HL-60 (cell line): ENCODE measurements at regions not wholly inside any gene's neighbourhood (a gene's known extent, or its start where the extent isn't known, plus 50 kb on each side); places are given as distances from the start of the nearest gene placed in this dataset.

ENCODE experiments used
- DNase-seq, 2 experiments: peaks; one replicate each; pipeline ENCODE4 v3.0.0-alpha.2; 2010 to 2020; ENCODE audit warnings: low read depth in 1 of 2, low spot score in 1 of 2
- H3K27ac ChIP-seq: fragments of 250-450 bp; sonication (Bioruptor Pico); replicated peaks from 2 replicates; pipeline ENCODE4 v1.5.1; 2020; ENCODE audit warnings: mild to moderate bottlenecking, moderate library complexity
- H3K27me3 ChIP-seq: fragments of 250-450 bp; sonication (Bioruptor Pico); 2 replicates; pipeline ENCODE4 v1.5.1; 2021; ENCODE audit warnings: mild to moderate bottlenecking, moderate library complexity; ENCODE audit not compliant: insufficient read depth, poor library complexity, severe bottlenecking
- H3K4me3 ChIP-seq: replicated peaks from 2 replicates; pipeline ENCODE4 v1.5.1; 2011; ENCODE audit warnings: mild to moderate bottlenecking, control low read depth, low read length; ENCODE audit not compliant: insufficient read depth
- GABPA ChIP-seq: IDR thresholded peaks from 2 replicates; pipeline ENCODE4 v1.6.1; 2012; ENCODE audit warnings: low read depth
- POLR2AphosphoS5 ChIP-seq: IDR thresholded peaks from 2 replicates; pipeline ENCODE4 v1.6.1; 2012; ENCODE audit warnings: low read depth
- REST ChIP-seq: IDR thresholded peaks from 2 replicates; pipeline ENCODE4 v1.6.1; 2012; ENCODE audit warnings: low read depth; ENCODE audit not compliant: insufficient replicate concordance
- SPI1 ChIP-seq: IDR thresholded peaks from 2 replicates; pipeline ENCODE4 v1.6.1; 2012; ENCODE audit warnings: low read depth, mild to moderate bottlenecking, borderline replicate concordance
- TF ChIP-seq, protein P1 (sequence below): IDR thresholded peaks from one replicate; pipeline ENCODE4 v1.5.1; 2011; ENCODE audit warnings: low read length, control low read depth, inconsistent platforms; ENCODE audit not compliant: insufficient read depth

GRCh38 chr14:58954901-58955861, 233.3 kb upstream of the DAAM1 start:
- H3K27me3 ChIP-seq, result peaks cover 3% of the 10 kb centered on the region
- TF ChIP-seq REST (no peak), SPI1 (no peak), POLR2AphosphoS5 (no peak), GABPA (no peak)
- TF ChIP-seq, protein P1, sequence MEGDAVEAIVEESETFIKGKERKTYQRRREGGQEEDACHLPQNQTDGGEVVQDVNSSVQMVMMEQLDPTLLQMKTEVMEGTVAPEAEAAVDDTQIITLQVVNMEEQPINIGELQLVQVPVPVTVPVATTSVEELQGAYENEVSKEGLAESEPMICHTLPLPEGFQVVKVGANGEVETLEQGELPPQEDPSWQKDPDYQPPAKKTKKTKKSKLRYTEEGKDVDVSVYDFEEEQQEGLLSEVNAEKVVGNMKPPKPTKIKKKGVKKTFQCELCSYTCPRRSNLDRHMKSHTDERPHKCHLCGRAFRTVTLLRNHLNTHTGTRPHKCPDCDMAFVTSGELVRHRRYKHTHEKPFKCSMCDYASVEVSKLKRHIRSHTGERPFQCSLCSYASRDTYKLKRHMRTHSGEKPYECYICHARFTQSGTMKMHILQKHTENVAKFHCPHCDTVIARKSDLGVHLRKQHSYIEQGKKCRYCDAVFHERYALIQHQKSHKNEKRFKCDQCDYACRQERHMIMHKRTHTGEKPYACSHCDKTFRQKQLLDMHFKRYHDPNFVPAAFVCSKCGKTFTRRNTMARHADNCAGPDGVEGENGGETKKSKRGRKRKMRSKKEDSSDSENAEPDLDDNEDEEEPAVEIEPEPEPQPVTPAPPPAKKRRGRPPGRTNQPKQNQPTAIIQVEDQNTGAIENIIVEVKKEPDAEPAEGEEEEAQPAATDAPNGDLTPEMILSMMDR, result no peak

DNA sequence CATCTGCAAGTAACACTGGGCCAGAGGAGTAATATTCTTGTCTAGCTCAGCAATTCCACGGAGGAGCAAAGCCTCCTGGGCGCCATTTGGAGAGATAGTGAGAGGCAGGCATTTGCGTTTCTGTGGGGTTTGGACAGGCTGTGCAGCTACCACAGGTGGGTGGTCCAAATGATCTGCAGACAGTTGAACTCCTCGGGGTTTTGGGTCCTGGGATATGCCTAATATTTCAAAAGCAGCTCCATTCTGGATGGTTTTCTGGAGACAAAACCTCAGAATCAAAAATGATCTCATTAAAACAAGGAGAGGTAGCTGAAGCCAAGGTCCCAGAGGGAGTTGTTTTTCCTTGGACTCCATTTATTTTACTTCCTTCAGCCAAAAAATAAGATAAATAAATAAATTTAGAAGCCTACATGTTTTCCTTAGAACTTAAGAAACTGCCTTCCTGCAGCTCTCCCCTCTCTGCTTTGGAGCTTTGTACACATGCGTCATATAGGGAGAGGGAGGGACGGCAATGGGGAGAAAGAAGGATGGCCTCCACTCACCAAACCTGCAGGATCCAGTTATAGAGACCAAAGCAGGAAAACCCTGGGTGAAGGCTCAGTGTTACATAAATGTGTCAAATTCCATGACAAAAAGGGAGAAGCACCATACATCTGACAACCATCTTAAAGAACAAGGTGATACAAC, 227.3 kb upstream of the DAAM1 start:
- DNase-seq, result no peak
- TF ChIP-seq GABPA, result no peak
- TF ChIP-seq POLR2AphosphoS5, result no peak
- TF ChIP-seq, protein P1, result no peak
- TF ChIP-seq SPI1, result no peak
- TF ChIP-seq REST, result no peak
- no peak overlapping the region for H3K27ac ChIP-seq
- no peaks in the 10 kb centered on the region for H3K27me3 ChIP-seq
- H3K4me3 ChIP-seq, result no peak overlapping the region

More at GRCh38 chr14:58954901-58955861, 233.3 kb upstream of the DAAM1 start:
- Histone ChIP-seq H3K4me3 (no peak overlapping the region), H3K27ac (no peak overlapping the region)
- DNase-seq, result no peak

- DNase-seq, result no peak
- Histone ChIP-seq H3K4me3 (no peak overlapping the region), H3K27me3 (no peaks in the 10 kb centered on the region), H3K27ac (no peak overlapping the region)
- TF ChIP-seq POLR2AphosphoS5 (no peak), REST (no peak)
Measured at GRCh38 chr14:58963873-58964597, 224.4 kb upstream of the DAAM1 start.
